SH-SY5Y (cell line): ENCODE measurements at regions not wholly inside any gene's neighbourhood (a gene's known extent, or its start where the extent isn't known, plus 50 kb on each side); places are given as distances from the start of the nearest gene placed in this dataset.

Experiments
- GATA2 ChIP-seq: IDR thresholded peaks from 2 replicates; pipeline ENCODE4 v1.6.1; 2011; ENCODE audit warnings: mild to moderate bottlenecking, low read depth, low read length
- GATA3 ChIP-seq: IDR thresholded peaks from 2 replicates; pipeline ENCODE4 v1.6.1; 2011; ENCODE audit warnings: low read depth, mild to moderate bottlenecking, low read length, moderate library complexity

DNA sequence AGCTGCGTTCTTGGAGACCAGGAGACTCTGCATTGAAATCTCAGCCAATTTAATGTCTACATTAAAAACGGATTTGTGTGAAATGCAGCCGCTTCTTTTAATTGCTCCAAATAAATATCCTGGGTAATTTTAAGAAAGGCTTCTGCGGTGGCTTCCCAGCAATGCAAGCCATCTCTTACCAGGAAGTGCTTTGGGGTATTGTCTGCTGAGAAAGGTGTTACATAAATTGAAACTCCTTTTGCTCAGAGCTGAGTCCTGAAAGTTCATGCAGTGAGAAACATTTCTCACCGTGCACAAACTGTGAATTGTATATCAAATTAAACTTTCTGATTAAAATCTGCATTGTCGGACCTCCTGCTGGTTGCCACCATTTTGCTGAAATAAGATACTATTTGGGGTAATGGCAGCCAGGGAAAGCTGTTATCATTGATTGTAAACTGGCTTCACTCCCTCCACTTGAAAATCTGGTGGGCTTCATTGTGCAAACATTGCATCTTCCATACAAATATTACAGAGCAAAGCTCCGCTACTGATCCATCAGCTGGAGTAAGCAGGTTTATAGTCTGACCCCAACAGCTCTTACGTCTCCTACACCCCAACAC, 59.5 kb downstream of the ZIC5 start:
- no peak for TF ChIP-seq GATA2
- no peak for TF ChIP-seq GATA3

- TF ChIP-seq GATA2, result no peak
- no peak for TF ChIP-seq GATA3
Measured at GRCh38 chr13:99911069-99911964, 60.2 kb downstream of the ZIC5 start.

GRCh38 chr13:99909836-99910619, 61.5 kb downstream of the ZIC5 start:
- no peak for TF ChIP-seq GATA2
- no peak for TF ChIP-seq GATA3

DNA sequence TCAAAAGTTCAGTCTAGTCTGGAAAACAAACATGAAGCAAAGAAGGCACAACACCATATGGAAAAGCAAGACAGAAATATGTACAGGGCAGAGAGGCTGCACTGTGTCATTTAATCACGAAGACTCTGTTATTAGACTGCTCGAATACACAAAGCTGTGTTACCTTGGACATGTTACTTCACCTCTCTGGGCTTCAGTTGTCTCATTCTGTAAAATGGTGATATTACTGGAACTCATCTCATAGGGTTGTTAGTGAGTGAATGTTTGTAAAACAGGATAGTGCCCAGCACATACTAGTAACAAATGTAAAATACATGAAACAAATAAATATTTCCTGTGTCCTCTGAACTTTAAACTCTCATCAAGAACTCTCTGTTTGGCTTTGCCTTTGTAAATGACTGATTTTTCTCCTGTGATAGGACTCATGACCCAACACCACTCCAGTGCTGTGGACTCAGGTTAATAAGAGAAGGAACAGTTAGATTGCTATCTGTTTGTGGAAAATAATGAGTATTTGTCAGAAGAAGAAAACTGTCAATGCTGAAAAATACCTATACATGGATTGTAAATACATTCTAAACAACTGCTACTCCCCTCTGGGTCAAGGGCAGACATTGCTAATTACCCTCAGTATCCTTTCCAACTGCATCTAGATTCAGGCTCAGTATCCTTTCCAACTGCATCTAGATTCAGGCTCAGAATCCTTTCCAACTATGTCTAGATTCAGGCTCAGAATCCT, 62.3 kb downstream of the ZIC5 start:
- TF ChIP-seq GATA2, result no peak
- no peak for TF ChIP-seq GATA3

GRCh38 chr13:99908140-99908803, 63.3 kb downstream of the ZIC5 start:
- TF ChIP-seq GATA2 (no peak), GATA3 (no peak)

DNA sequence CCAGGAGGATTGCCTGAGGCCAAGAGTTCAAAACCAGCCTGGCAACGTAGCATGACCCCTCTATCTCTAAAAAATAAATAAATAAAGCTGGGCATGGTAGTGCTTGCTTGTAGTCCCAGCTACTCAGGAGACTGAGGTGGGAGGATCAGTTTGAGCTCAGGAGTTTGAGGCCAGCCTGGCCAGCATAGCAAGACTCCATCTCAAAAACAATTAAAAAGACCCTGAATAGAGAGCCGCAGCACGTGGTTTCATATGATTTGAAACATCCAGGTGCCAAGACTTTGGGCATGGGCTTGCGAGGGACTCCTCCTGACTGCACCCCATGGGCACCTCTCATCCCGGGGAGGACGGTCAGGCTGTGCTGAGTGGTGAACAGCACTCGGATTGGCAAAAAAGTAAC, 63.9 kb downstream of the ZIC5 start:
- TF ChIP-seq GATA2, result no peak
- TF ChIP-seq GATA3, result no peak

GRCh38 chr13:99907038-99907437, 64.5 kb downstream of the ZIC5 start:
- no peak for TF ChIP-seq GATA2
- no peak for TF ChIP-seq GATA3

- no peak for TF ChIP-seq GATA3
- TF ChIP-seq GATA2, result no peak
Measured at GRCh38 chr13:99905814-99906213, 65.8 kb downstream of the ZIC5 start.

- no peak for TF ChIP-seq GATA3
- no peak for TF ChIP-seq GATA2
Measured at GRCh38 chr13:99905224-99905623, 66.3 kb downstream of the ZIC5 start.

DNA sequence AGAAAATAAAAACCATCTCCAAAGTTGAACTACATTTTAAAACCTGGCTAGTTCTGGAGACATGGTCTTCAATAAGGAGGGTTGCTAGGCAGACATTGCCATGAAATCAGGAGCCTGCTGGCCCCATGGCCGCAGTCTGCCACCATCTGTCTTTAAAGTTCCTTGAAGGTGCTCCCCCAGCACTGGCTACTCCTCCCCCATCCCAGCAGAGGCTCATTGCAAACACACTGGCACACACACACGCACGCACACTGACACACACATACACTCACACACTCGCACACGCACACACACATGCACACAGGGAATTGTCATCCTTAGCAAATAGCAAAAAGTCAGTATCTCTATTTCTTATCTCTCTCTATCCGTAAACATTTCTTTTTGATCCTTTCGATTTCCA, 68.4 kb downstream of the ZIC5 start:
- TF ChIP-seq GATA3 (no peak), GATA2 (no peak)

DNA sequence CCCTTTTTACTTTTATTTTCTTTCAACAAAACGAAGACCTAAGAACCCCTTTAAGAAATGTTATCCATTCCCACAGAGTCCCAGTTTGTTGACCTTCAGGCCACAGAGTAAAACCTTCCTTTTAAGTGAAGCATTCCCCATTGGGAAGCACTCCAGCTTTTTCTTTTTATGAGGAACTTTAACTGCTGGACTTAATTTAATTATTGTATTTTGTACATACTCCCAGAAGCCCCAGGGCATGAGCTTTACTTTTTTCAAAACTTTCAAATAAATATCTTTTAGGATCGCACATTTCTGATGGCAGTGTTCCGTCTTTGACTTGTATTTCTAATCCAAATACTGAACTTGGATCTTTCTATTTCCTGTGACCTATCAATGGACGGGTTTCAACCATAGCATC, 68.9 kb downstream of the ZIC5 start:
- TF ChIP-seq GATA3 (no peak), GATA2 (no peak)

GRCh38 chr13:99900960-99901359, 70.6 kb downstream of the ZIC5 start:
- TF ChIP-seq GATA3 (no peak), GATA2 (no peak)

DNA sequence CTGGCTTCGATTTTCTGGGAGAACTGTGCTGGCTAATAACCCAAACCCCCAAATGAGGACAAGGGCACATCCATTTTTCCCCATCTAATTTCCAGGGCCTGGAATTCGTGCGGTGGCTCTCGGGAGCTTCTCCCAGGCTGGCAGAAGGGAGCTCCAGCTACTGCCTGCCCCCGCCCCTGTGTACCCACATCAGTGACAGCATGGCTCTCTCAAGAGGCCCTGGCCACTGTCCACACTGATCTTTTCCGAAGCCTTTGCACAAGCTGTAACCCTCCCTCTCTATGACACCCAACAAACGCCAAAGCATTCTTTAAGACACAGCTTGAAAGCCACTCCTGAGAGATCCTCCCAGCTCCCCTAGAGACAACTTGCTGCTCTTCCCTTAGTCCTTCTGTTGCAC, 73.1 kb downstream of the ZIC5 start:
- TF ChIP-seq GATA3, result no peak
- TF ChIP-seq GATA2, result no peak
